Hepatocyte (in vitro differentiated cells): ENCODE measurements at regions not wholly inside any gene's neighbourhood (a gene's known extent, or its start where the extent isn't known, plus 50 kb on each side); places are given as distances from the start of the nearest gene placed in this dataset.
A peak's percentile ranks its signal among the peaks of the same experiment; 100 is the strongest.

Experiments used
- DNase-seq: peaks from one replicate; pipeline ENCODE4 v3.0.0-alpha.2; 2016; ENCODE audit warnings: low spot score
- H2AFZ ChIP-seq: fragments of 200-600 bp; sonication (generic); 2 replicates; pipeline ENCODE4 v1.6.0; 2016; ENCODE audit warnings: antibody characterized with exemption, mild to moderate bottlenecking
- H3K27ac ChIP-seq: fragments of 200-600 bp; sonication (generic); 2 replicates; pipeline ENCODE4 v1.5.1; 2016; ENCODE audit warnings: mild to moderate bottlenecking
- H3K27me3 ChIP-seq: fragments of 200-600 bp; sonication (generic); 2 replicates; pipeline ENCODE4 v1.6.1; 2016
- H3K36me3 ChIP-seq: fragments of 200-600 bp; sonication (generic); replicated peaks from 2 replicates; pipeline ENCODE4 v1.5.1; 2016; ENCODE audit warnings: low read depth; ENCODE audit not compliant: insufficient read depth
- H3K4me1 ChIP-seq: fragments of 200-600 bp; sonication (generic); 2 replicates; pipeline ENCODE4 v1.5.1; 2016; ENCODE audit warnings: mild to moderate bottlenecking, moderate library complexity; ENCODE audit not compliant: insufficient read depth
- H3K4me2 ChIP-seq: fragments of 200-600 bp; sonication (generic); 2 replicates; pipeline ENCODE4 v1.6.0; 2016
- H3K4me3 ChIP-seq: fragments of 200-600 bp; sonication (generic); 2 replicates; pipeline ENCODE4 v1.5.1; 2016; ENCODE audit warnings: mild to moderate bottlenecking
- H3K79me2 ChIP-seq: fragments of 200-600 bp; sonication (generic); 2 replicates; pipeline ENCODE4 v1.6.0; 2017; ENCODE audit warnings: mild to moderate bottlenecking
- H3K9me2 ChIP-seq: fragments of 200-600 bp; sonication (generic); replicated peaks from 2 replicates; pipeline ENCODE4 v1.6.0; 2017; ENCODE audit warnings: mild to moderate bottlenecking; ENCODE audit not compliant: insufficient read depth
- H3K9me3 ChIP-seq: fragments of 200-600 bp; sonication (generic); 2 replicates; pipeline ENCODE4 v1.5.1; 2016; ENCODE audit warnings: low read depth, mild to moderate bottlenecking
- H4K20me1 ChIP-seq: fragments of 200-600 bp; sonication (generic); 2 replicates; pipeline ENCODE4 v1.6.0; 2016; ENCODE audit warnings: mild to moderate bottlenecking; ENCODE audit not compliant: insufficient read depth, poor library complexity, severe bottlenecking
- EZH2 ChIP-seq: fragments of 200-600 bp; sonication (generic); IDR thresholded peaks from 2 replicates; pipeline ENCODE4 v1.6.1; 2016; ENCODE audit warnings: antibody characterized with exemption, mild to moderate bottlenecking, borderline replicate concordance
- EZH2phosphoT487 ChIP-seq: fragments of 200-600 bp; sonication (generic); IDR thresholded peaks from one replicate; pipeline ENCODE4 v1.6.1; 2018; ENCODE audit warnings: antibody characterized with exemption, mild to moderate bottlenecking, low read depth, moderate library complexity; ENCODE audit not compliant: unreplicated experiment, severe bottlenecking
- WGBS: methylation state at CpG from one replicate; pipeline ENCODE4 v1.1.6; 2016; ENCODE audit warnings: low lambda C conversion rate; ENCODE audit errors: missing lambda C conversion rate; 5-methylcytosine and 5-hydroxymethylcytosine counted together
- TF ChIP-seq, protein P1 (sequence below): fragments of 200-600 bp; sonication (generic); IDR thresholded peaks from 2 replicates; pipeline ENCODE4 v1.5.1; 2016; ENCODE audit warnings: antibody characterized with exemption, mild to moderate bottlenecking; ENCODE audit not compliant: poor library complexity

DNA sequence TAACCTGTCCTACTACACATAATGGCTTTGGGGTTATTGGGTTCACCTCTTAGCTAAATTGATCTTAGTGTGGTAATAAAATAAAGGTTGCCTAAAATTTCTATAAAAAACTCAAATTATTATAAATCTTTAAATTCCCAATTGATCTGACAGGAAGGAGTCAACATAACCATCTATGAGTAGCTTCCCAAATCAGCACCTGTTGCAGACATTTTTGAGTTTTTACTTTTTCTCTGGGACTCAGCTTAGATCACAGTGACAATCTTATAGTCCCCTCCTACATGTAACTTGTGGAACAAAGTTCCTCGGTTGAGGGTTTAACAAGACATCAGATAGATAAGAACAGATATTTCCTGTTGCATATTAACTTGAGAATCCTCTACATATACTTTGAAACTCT is 601.0 kb downstream of the TUSC7 start:
- Histone ChIP-seq H3K79me2 (no peaks in the 10 kb centered on the region), H3K9me3 (no peaks in the 10 kb centered on the region), H3K9me2 (no peaks in the 10 kb centered on the region), H3K4me3 (no peak overlapping the region), H3K4me2 (peak overlapping the region; percentile 1), H3K4me1 (no peaks in the 10 kb centered on the region), H3K27ac (no peak overlapping the region), H4K20me1 (no peaks in the 10 kb centered on the region), H3K36me3 (no peaks in the 10 kb centered on the region), H2AFZ (no peak overlapping the region), H3K27me3 (no peaks in the 10 kb centered on the region)
- WGBS = 21% methylated on average over 1 of the region's 1 CpG
- TF ChIP-seq, protein P1, sequence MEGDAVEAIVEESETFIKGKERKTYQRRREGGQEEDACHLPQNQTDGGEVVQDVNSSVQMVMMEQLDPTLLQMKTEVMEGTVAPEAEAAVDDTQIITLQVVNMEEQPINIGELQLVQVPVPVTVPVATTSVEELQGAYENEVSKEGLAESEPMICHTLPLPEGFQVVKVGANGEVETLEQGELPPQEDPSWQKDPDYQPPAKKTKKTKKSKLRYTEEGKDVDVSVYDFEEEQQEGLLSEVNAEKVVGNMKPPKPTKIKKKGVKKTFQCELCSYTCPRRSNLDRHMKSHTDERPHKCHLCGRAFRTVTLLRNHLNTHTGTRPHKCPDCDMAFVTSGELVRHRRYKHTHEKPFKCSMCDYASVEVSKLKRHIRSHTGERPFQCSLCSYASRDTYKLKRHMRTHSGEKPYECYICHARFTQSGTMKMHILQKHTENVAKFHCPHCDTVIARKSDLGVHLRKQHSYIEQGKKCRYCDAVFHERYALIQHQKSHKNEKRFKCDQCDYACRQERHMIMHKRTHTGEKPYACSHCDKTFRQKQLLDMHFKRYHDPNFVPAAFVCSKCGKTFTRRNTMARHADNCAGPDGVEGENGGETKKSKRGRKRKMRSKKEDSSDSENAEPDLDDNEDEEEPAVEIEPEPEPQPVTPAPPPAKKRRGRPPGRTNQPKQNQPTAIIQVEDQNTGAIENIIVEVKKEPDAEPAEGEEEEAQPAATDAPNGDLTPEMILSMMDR = no peak
- no peak for TF ChIP-seq EZH2phosphoT487
- DNase-seq = no peak

DNA sequence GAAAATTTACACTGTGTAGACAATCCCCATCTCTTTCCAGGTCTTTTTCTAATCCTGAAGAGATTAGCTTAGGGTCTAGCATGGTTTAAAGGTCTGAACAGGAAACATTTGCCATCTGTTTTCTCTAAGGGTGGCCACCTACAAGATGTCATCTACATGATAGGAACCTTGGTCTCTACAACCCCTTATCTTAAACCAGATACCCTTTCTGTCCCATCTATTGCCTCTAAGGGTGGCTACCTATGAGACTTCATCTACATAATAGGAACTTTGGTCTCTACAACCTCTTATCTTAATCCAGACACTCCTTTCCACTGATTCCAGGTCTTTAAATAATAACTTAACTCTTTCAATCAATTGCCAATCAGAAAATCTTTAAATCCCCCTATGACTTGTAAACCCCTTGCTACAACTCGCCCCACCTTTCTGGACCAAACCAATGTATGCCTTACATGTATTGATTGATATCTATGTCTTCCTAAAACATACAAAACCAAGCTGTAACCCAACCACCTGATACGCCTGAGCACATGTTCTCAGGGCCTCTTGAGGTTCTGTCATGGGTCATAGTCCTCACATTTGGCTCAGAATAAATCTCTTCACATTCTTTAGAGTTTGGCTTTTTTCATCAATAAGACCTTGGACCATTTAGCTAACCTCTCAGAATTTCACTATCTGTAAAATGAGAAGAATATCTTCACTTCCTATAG is 605.0 kb downstream of the TUSC7 start:
- DNase-seq = no peak
- Histone ChIP-seq H3K9me2 (no peaks in the 10 kb centered on the region), H2AFZ (no peak overlapping the region), H4K20me1 (no peaks in the 10 kb centered on the region), H3K36me3 (no peaks in the 10 kb centered on the region), H3K27ac (peak overlapping the region; percentile 17), H3K27me3 (no peaks in the 10 kb centered on the region), H3K9me3 (no peaks in the 10 kb centered on the region), H3K4me1 (no peaks in the 10 kb centered on the region), H3K4me2 (no peak overlapping the region), H3K79me2 (no peaks in the 10 kb centered on the region), H3K4me3 (no peak overlapping the region)
- WGBS = 78% methylated on average over 2 of the region's 2 CpGs
- TF ChIP-seq EZH2 = no peak
- TF ChIP-seq, protein P1 = no peak
- no peak for TF ChIP-seq EZH2phosphoT487

DNA sequence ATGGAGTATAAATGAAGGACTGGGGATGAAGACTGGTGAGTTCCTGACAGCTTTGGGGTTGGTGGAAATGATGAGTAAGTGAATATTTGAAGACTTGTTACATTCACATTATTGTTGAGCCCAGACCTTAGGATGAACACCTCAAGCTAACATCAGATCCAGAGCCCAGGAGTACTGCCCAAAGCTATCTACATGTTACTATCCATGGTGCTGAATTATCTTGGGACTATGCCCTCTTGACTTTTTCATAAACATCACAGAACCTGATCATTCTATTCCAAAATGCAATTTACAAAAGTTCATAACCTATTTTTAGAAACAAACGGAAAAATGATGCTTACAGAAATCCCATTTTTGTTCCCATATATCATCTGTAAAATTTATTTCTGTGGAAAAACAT is 613.3 kb downstream of the TUSC7 start:
- Histone ChIP-seq H3K4me2 (no peak overlapping the region), H3K27me3 (no peaks in the 10 kb centered on the region), H3K27ac (no peak overlapping the region), H3K79me2 (no peaks in the 10 kb centered on the region), H4K20me1 (no peaks in the 10 kb centered on the region), H3K9me2 (no peaks in the 10 kb centered on the region), H2AFZ (no peak overlapping the region), H3K4me3 (no peak overlapping the region), H3K36me3 (no peaks in the 10 kb centered on the region), H3K9me3 (no peaks in the 10 kb centered on the region), H3K4me1 (no peaks in the 10 kb centered on the region)
- TF ChIP-seq, protein P1 = no peak
- TF ChIP-seq EZH2 = no peak
- no peak for TF ChIP-seq EZH2phosphoT487
- DNase-seq = peak; percentile 54
- WGBS = 33% methylated on average over 1 of the region's 1 CpG

DNA sequence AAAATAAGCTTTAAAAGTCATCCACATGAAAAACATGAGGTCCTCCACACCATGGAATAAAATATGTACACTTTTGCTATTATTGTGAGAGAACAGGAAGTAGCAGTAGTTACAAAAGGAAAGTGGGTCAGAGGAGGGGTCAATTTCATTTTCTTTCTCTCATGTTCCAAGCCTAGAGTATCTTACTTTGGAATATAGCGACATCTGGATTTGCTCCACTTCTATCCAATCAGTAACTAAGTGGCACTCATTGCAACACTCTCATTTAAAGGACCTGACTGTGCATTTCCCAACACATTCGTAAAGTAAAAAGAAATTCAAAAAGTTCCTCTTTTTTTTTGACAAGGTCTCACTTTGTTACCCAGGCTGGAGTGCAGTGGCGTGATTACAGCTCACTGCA is 637.3 kb downstream of the TUSC7 start:
- no peak overlapping the region for H2AFZ ChIP-seq
- H3K27me3 ChIP-seq = no peaks in the 10 kb centered on the region
- H3K4me2 ChIP-seq = no peak overlapping the region
- H3K9me2 ChIP-seq = no peaks in the 10 kb centered on the region
- no peaks in the 10 kb centered on the region for H3K79me2 ChIP-seq
- WGBS = 94% methylated on average over 3 of the region's 3 CpGs
- no peak overlapping the region for H3K27ac ChIP-seq
- no peaks in the 10 kb centered on the region for H3K36me3 ChIP-seq
- no peak overlapping the region for H3K4me3 ChIP-seq
- no peak for DNase-seq
- no peak for TF ChIP-seq EZH2phosphoT487
- TF ChIP-seq, protein P1 = no peak
- no peak for TF ChIP-seq EZH2
- H3K4me1 ChIP-seq = no peaks in the 10 kb centered on the region
- H4K20me1 ChIP-seq = no peaks in the 10 kb centered on the region
- no peaks in the 10 kb centered on the region for H3K9me3 ChIP-seq
